Stimulated activated memory B cell treated with anti-CD40 and anti-IgM and Interleukin-4, amounts not matched to agents 10 μg/mL and 1 μg/mL and 100 μg/mL, for 72 hours (primary cell): ENCODE measurements at regions not wholly inside any gene's neighbourhood (a gene's known extent, or its start where the extent isn't known, plus 50 kb on each side); places are given as distances from the start of the nearest gene placed in this dataset.
"Not testable (repeated sequence)": the region's sequence is repeated elsewhere in the genome, so short reads cannot be mapped to it uniquely, and the experiment has no call there.

Experiments used
- ATAC-seq: fragments of 150-1000 bp; cut with Tn5 transposase; 2 replicates; pipeline ENCODE4 v1.10.0; 2021
- H3K27ac Mint-ChIP-seq: one replicate; pipeline ENCODE4 v1.8.0; 2022; ENCODE audit warnings: mild to moderate bottlenecking, mixed read lengths
- H3K27me3 Mint-ChIP-seq: one replicate; pipeline ENCODE4 v1.8.0; 2022; ENCODE audit warnings: mixed read lengths
- H3K36me3 Mint-ChIP-seq: one replicate; pipeline ENCODE4 v1.8.0; 2022; ENCODE audit warnings: mixed read lengths
- H3K4me1 Mint-ChIP-seq: one replicate; pipeline ENCODE4 v1.8.0; 2022; ENCODE audit warnings: mixed read lengths
- H3K4me3 Mint-ChIP-seq: one replicate; pipeline ENCODE4 v1.8.0; 2022; ENCODE audit warnings: mild to moderate bottlenecking, moderate library complexity, mixed read lengths
- H3K9me3 Mint-ChIP-seq: one replicate; pipeline ENCODE4 v1.8.0; 2022; ENCODE audit warnings: mixed read lengths

GRCh38 chrX:16067886-16068515 is 55.4 kb upstream of the GRPR start:
- Mint-ChIP-seq H3K36me3 (no peaks in the 10 kb centered on the region), H3K4me3 (no peak overlapping the region)

DNA sequence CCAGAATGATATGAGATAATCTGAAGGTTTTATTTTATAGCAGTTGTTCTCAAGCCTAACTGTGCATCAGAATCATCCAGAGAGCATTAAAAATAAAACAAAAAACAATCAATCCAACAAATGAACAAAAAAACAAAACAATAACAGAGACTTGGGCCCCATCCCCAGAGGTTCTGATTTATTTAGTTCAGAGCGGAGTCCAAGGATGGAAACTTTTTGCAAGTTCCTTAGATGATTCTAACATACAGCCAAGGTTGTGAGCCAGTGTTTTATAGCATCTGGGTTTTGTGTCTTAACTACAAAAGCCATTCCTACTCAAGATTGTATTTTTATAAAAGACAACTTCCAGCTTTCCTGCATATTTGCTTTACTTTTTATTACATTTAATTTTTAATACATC is 59.4 kb upstream of the GRPR start:
- H3K27me3 Mint-ChIP-seq, result no peaks in the 10 kb centered on the region
- no peak overlapping the region for H3K4me3 Mint-ChIP-seq

More at GRCh38 chrX:16067886-16068515, 55.4 kb upstream of the GRPR start:
- Mint-ChIP-seq H3K4me1 (no peaks in the 10 kb centered on the region), H3K27me3 (no peaks in the 10 kb centered on the region), H3K9me3 (no peaks in the 10 kb centered on the region), H3K27ac (no peak overlapping the region)
- no peak for ATAC-seq

DNA sequence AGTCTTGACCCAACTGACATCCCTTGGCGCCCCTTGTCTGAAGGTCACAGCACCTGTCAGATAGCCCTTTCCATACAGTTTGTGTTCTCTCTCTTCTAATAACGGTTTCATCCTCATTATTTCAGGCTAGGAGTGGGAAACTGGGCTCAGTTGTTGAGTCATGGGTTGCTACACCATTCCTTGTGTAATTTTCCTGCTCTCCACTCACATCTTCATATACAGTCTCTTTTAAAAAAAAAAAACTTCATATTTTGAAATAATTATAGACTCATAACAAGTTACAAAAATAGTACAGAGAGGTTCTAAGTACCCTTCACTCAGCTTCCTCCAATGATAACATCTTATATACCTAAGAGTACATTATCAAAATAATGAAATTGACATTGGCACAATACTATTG is 60.2 kb upstream of the GRPR start:
- ATAC-seq, result no peak
- H3K4me1 Mint-ChIP-seq, result peaks cover 8% of the 10 kb centered on the region
- H3K27me3 Mint-ChIP-seq, result no peaks in the 10 kb centered on the region
- no peak overlapping the region for H3K4me3 Mint-ChIP-seq
- H3K27ac Mint-ChIP-seq, result no peak overlapping the region
- no peaks in the 10 kb centered on the region for H3K36me3 Mint-ChIP-seq
- no peaks in the 10 kb centered on the region for H3K9me3 Mint-ChIP-seq

More for the DNA sequence above, 59.4 kb upstream of the GRPR start:
- no peaks in the 10 kb centered on the region for H3K36me3 Mint-ChIP-seq
- no peak for ATAC-seq
- peaks cover 8% of the 10 kb centered on the region for H3K4me1 Mint-ChIP-seq
- no peaks in the 10 kb centered on the region for H3K9me3 Mint-ChIP-seq
- no peak overlapping the region for H3K27ac Mint-ChIP-seq

- Mint-ChIP-seq H3K36me3 (no peaks in the 10 kb centered on the region), H3K4me3 (no peak overlapping the region), H3K27ac (no peak overlapping the region), H3K9me3 (no peaks in the 10 kb centered on the region), H3K27me3 (no peaks in the 10 kb centered on the region), H3K4me1 (peaks cover 8% of the 10 kb centered on the region)
- no peak for ATAC-seq
Measured at GRCh38 chrX:16061296-16061695, 62.1 kb upstream of the GRPR start.

DNA sequence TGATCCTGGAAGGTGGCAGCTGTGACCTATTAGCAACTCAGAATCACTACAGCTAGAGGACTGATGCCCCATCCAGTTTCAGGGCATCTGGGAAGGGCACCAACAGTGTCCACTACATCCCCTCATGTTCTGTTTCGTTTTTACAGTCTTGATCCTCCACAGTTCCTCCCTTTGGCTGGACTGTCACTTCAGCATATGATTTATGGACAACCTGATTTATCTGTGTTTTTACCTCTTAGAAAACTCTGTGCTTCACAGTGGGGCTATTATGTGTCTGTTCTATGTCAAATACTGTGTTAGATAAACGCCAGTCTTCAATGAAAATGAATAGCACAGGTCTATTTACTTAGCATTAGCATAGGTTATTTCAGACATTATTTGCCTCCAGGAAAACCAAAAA is 63.1 kb upstream of the GRPR start:
- Mint-ChIP-seq H3K4me1 (peaks cover 8% of the 10 kb centered on the region), H3K4me3 (no peak overlapping the region), H3K27me3 (no peaks in the 10 kb centered on the region), H3K27ac (no peak overlapping the region), H3K9me3 (no peaks in the 10 kb centered on the region), H3K36me3 (no peaks in the 10 kb centered on the region)
- no peak for ATAC-seq

DNA sequence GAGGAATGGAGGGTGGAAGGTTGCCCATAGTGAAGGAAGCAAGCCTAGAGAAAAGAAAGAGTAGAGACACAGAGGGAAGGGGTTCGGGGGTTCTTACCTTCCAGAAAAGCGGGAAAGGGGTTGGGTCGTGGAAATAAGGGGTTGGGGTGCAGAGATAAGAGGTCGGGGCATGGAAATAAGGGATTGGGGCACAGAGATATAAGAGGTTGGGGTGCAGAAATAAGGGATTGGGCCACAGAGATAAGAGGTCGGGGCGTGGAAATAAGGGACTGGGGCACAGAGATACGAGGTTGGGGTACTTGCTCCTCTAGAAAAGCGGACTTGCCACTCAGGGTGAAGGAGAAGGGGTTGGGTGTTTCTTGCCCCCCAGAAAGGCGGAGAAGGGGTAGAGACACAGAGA is 74.2 kb upstream of the GRPR start:
- H3K36me3 Mint-ChIP-seq, result peaks cover 11% of the 10 kb centered on the region
- H3K27me3 Mint-ChIP-seq, H3K4me3 Mint-ChIP-seq, ATAC-seq, H3K9me3 Mint-ChIP-seq, H3K4me1 Mint-ChIP-seq, H3K27ac Mint-ChIP-seq: not testable (repeated sequence)

- no peak overlapping the region for H3K4me3 Mint-ChIP-seq
- H3K27me3 Mint-ChIP-seq, result no peaks in the 10 kb centered on the region
- no peak overlapping the region for H3K27ac Mint-ChIP-seq
- no peaks in the 10 kb centered on the region for H3K36me3 Mint-ChIP-seq
- H3K9me3 Mint-ChIP-seq, result no peaks in the 10 kb centered on the region
- H3K4me1 Mint-ChIP-seq, result peaks cover 21% of the 10 kb centered on the region
- ATAC-seq, result no peak
Measured at GRCh38 chrX:16042980-16043379, 80.4 kb upstream of the GRPR start.

- no peak overlapping the region for H3K4me3 Mint-ChIP-seq
- peak overlapping the region; percentile 67 for H3K27ac Mint-ChIP-seq
- no peaks in the 10 kb centered on the region for H3K36me3 Mint-ChIP-seq
- peaks cover 21% of the 10 kb centered on the region for H3K4me1 Mint-ChIP-seq
- ATAC-seq, result no peak
- no peaks in the 10 kb centered on the region for H3K9me3 Mint-ChIP-seq
- H3K27me3 Mint-ChIP-seq, result no peaks in the 10 kb centered on the region
Measured at GRCh38 chrX:16039834-16040233, 83.5 kb upstream of the GRPR start.

DNA sequence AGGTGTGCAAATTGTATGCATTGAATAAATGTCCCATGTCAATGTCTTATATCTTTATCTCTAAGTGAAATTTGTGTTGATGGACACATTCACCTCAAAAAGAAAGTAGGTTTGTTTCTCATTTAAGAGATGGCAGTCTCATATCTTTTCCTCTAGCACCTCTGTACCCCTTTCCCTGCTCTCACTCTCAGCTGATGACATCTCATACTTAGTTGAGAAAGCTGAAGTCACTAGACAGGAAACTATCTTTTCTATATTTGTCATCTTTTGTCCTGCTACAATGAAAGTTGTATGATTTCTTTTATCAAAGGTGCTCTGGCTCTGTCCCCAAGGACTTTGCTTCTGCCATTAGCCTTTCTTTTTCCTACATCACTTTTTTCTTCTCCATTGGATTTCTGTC is 84.0 kb upstream of the GRPR start:
- no peak overlapping the region for H3K4me3 Mint-ChIP-seq
- H3K27me3 Mint-ChIP-seq, result no peaks in the 10 kb centered on the region
- H3K9me3 Mint-ChIP-seq, result no peaks in the 10 kb centered on the region
- H3K36me3 Mint-ChIP-seq, result no peaks in the 10 kb centered on the region
- no peak for ATAC-seq
- peak overlapping the region; percentile 67 for H3K27ac Mint-ChIP-seq
- H3K4me1 Mint-ChIP-seq, result peaks cover 21% of the 10 kb centered on the region

DNA sequence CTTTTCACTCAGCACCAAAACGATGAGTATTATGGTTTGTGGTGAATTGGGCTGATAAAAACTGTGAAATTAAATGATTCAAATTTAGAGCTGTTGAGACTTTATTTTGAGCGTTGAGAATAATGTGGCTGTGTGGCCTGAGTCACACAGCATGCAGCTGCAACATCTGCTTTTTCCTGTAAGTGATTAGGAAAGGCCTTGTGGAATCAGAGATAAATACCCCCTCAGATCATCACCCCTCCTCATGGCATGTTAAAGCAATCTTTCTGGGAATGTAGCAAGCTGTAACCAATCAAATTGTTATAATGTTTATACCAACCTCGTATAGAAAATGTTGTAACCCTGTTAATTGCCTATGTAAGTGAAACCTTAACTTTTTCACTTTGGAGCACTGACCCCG is 90.0 kb upstream of the GRPR start:
- no peak for ATAC-seq
- Mint-ChIP-seq H3K27me3 (no peaks in the 10 kb centered on the region), H3K4me1 (peaks cover 6% of the 10 kb centered on the region)

GRCh38 chrX:16028576-16028975 is 94.8 kb upstream of the GRPR start:
- no peaks in the 10 kb centered on the region for H3K36me3 Mint-ChIP-seq
- no peak for ATAC-seq

More for the DNA sequence above, 90.0 kb upstream of the GRPR start:
- H3K4me3 Mint-ChIP-seq, result no peak overlapping the region
- H3K27ac Mint-ChIP-seq, result no peak overlapping the region
- no peaks in the 10 kb centered on the region for H3K9me3 Mint-ChIP-seq
- no peaks in the 10 kb centered on the region for H3K36me3 Mint-ChIP-seq

GRCh38 chrX:16023790-16024734 is 99.3 kb upstream of the GRPR start:
- no peaks in the 10 kb centered on the region for H3K27me3 Mint-ChIP-seq
- peak; percentile 36 for ATAC-seq
- no peaks in the 10 kb centered on the region for H3K36me3 Mint-ChIP-seq
- no peak overlapping the region for H3K4me3 Mint-ChIP-seq
- H3K4me1 Mint-ChIP-seq, result peaks cover 16% of the 10 kb centered on the region
- no peak overlapping the region for H3K27ac Mint-ChIP-seq
- no peaks in the 10 kb centered on the region for H3K9me3 Mint-ChIP-seq

More at GRCh38 chrX:16028576-16028975, 94.8 kb upstream of the GRPR start:
- H3K27me3 Mint-ChIP-seq, result no peaks in the 10 kb centered on the region
- no peaks in the 10 kb centered on the region for H3K9me3 Mint-ChIP-seq
- no peak overlapping the region for H3K4me3 Mint-ChIP-seq
- no peak overlapping the region for H3K27ac Mint-ChIP-seq
- peaks cover 16% of the 10 kb centered on the region for H3K4me1 Mint-ChIP-seq

- Mint-ChIP-seq H3K4me1 (peaks cover 10% of the 10 kb centered on the region), H3K27ac (no peak overlapping the region), H3K9me3 (no peaks in the 10 kb centered on the region), H3K36me3 (no peaks in the 10 kb centered on the region), H3K27me3 (no peaks in the 10 kb centered on the region), H3K4me3 (no peak overlapping the region)
- ATAC-seq, result no peak
Measured at GRCh38 chrX:16022580-16023200, 100.7 kb upstream of the GRPR start.

DNA sequence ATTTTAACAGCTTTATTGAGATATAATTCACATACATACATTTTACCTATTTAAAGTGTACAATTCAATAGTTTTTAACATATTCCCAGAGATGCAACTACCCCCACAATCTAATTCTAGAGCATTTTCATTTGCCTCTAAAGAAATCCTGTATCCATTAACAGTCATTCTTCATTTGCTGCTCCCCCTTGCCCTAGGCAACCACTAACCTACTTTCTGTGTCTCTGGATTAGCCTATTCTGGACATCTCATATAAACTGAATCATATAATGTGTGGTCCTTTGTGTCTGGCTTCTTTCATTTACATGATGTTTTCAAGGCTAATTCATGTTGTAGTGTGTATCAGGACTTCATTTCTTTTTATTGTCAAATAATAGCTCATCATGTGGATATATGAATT is 105.1 kb upstream of the GRPR start:
- H3K9me3 Mint-ChIP-seq, result no peaks in the 10 kb centered on the region
- no peak for ATAC-seq
- no peaks in the 10 kb centered on the region for H3K27me3 Mint-ChIP-seq
- no peak overlapping the region for H3K4me3 Mint-ChIP-seq
- no peaks in the 10 kb centered on the region for H3K4me1 Mint-ChIP-seq
- no peaks in the 10 kb centered on the region for H3K36me3 Mint-ChIP-seq
- no peak overlapping the region for H3K27ac Mint-ChIP-seq

DNA sequence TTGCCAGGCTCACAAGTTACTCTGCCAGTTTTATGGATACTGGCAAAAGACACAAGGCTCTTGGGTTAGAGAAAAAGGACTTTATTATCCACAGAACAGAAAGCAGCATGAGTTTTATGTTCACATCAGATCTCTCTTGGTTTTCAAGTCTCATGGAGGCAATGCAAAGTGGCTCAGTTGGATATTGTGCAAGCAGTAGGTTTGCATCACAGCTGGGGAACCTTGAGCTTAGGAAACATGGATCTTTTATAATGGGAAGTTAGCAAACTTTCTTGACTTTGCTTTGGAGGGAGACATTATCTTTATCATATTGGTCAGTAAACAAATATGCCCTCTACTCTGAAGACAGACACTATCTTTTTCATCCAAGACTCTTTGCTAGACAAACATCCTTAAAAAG is 109.2 kb upstream of the GRPR start:
- no peak for ATAC-seq
- Mint-ChIP-seq H3K9me3 (no peaks in the 10 kb centered on the region), H3K4me3 (no peak overlapping the region), H3K36me3 (no peaks in the 10 kb centered on the region), H3K27ac (no peak overlapping the region), H3K27me3 (no peaks in the 10 kb centered on the region), H3K4me1 (no peaks in the 10 kb centered on the region)
